Hepatocyte (in vitro differentiated cells): ENCODE measurements at regions not wholly inside any gene's neighbourhood (a gene's known extent, or its start where the extent isn't known, plus 50 kb on each side); places are given as distances from the start of the nearest gene placed in this dataset.

Experiments used
- EZH2 ChIP-seq: fragments of 200-600 bp; sonication (generic); IDR thresholded peaks from 2 replicates; pipeline ENCODE4 v1.6.1; 2016; ENCODE audit warnings: antibody characterized with exemption, mild to moderate bottlenecking, borderline replicate concordance
- TF ChIP-seq, protein P1 (sequence below): fragments of 200-600 bp; sonication (generic); IDR thresholded peaks from 2 replicates; pipeline ENCODE4 v1.5.1; 2016; ENCODE audit warnings: antibody characterized with exemption, mild to moderate bottlenecking; ENCODE audit not compliant: poor library complexity

DNA sequence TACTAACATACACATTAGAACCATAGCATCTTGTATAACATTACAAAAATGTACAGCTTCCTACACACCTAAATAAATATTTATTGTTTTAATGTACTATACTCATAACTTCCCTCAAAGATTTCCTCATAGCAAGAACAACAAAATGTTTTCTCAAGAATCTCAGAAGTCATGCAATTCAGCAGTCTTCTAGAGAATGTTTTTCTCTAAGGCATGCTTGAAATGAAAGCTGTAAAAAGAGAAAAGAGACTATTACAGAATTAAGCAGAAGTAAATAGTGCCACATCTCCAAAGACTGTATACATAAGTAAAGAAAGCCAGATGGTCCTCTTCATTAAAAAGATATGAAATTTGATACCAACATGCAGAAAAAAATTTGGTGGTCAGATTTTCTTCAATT, 672.2 kb downstream of the EPM2A start:
- TF ChIP-seq, protein P1, sequence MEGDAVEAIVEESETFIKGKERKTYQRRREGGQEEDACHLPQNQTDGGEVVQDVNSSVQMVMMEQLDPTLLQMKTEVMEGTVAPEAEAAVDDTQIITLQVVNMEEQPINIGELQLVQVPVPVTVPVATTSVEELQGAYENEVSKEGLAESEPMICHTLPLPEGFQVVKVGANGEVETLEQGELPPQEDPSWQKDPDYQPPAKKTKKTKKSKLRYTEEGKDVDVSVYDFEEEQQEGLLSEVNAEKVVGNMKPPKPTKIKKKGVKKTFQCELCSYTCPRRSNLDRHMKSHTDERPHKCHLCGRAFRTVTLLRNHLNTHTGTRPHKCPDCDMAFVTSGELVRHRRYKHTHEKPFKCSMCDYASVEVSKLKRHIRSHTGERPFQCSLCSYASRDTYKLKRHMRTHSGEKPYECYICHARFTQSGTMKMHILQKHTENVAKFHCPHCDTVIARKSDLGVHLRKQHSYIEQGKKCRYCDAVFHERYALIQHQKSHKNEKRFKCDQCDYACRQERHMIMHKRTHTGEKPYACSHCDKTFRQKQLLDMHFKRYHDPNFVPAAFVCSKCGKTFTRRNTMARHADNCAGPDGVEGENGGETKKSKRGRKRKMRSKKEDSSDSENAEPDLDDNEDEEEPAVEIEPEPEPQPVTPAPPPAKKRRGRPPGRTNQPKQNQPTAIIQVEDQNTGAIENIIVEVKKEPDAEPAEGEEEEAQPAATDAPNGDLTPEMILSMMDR: no peak
- TF ChIP-seq EZH2: no peak
